ENCODE measurements at regions not wholly inside any gene's neighbourhood (a gene's known extent, or its start where the extent isn't known, plus 50 kb on each side); places are given as distances from the start of the nearest gene placed in this dataset.
A peak's percentile ranks its signal among the peaks of the same experiment; 100 is the strongest.

DNA sequence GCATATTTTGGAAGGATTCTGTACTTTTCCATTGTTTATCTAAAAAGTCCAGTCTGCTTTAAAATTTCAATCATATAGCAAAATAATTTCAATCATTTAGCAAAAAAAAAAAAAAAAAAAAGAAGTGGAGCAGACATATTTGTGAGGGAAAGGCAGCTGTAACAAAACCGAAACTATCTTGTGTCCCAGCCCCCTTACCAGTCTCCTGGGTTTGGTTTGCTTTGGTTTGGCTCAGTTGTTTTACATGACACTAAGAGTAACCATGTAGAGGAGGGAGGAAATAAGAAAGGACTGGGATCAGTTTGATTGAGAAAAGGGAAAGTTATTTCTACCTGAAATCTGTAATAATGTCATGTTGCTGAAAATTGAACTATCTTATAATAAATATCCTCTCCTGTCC, 158.8 kb upstream of the GADL1 start:
- TF ChIP-seq, protein P1, sequence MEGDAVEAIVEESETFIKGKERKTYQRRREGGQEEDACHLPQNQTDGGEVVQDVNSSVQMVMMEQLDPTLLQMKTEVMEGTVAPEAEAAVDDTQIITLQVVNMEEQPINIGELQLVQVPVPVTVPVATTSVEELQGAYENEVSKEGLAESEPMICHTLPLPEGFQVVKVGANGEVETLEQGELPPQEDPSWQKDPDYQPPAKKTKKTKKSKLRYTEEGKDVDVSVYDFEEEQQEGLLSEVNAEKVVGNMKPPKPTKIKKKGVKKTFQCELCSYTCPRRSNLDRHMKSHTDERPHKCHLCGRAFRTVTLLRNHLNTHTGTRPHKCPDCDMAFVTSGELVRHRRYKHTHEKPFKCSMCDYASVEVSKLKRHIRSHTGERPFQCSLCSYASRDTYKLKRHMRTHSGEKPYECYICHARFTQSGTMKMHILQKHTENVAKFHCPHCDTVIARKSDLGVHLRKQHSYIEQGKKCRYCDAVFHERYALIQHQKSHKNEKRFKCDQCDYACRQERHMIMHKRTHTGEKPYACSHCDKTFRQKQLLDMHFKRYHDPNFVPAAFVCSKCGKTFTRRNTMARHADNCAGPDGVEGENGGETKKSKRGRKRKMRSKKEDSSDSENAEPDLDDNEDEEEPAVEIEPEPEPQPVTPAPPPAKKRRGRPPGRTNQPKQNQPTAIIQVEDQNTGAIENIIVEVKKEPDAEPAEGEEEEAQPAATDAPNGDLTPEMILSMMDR (IDR thresholded peaks at IDR 0.05; ENCODE audit: insufficient read depth, low read depth, low read length), result no peak
- no peak for DNase-seq (ENCODE audit: low read depth)
- no peak overlapping the region for H3K4me3 ChIP-seq (ENCODE audit: low read depth, low read length)

DNA sequence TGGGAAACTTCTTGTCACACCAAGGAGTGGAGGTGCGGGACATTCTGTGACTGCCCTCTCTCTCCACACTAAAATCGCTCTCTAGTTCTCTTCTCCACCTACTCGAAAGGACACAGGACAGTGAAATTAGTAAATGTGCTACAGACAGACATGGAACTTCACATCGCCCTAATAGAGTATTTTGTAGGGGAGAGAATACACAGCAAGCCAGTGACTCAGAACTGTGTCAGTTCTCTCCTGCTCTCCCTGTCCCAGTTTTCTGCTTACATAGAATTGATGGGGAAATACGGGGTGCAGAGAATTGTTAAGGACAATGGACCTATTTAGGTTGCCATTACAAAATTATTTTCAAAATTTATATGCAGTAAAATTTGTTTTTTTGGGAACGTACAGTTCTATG, 159.6 kb upstream of the GADL1 start:
- TF ChIP-seq, protein P1 (IDR thresholded peaks at IDR 0.05; ENCODE audit: insufficient read depth, low read depth, low read length), result no peak
- no peak overlapping the region for H3K4me3 ChIP-seq (ENCODE audit: low read depth, low read length)
- no peak for DNase-seq (ENCODE audit: low read depth)

DNA sequence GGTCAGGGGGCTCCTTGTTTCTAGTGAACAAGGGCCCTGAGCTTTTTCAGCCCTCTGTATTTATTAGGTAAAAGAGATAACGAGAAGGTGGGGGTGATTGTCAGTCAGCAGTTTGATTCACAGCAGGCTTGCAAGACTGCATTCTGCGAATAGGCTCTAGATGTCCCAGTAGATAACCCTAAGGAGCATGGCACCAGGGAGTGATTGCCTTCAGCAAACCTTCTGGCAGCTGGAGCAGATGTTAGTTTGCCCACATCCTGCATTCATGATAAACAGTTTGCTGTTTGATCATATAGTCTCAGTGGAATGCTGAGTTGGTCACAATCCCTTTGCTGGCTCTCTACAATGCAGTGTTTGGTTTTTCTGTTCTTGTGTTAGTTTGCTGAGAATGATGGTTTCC, 161.3 kb upstream of the GADL1 start:
- TF ChIP-seq, protein P1 (IDR thresholded peaks at IDR 0.05; ENCODE audit: insufficient read depth, low read depth, low read length), result no peak
- H3K4me3 ChIP-seq (ENCODE audit: low read depth, low read length), result no peak overlapping the region
- DNase-seq (ENCODE audit: low read depth), result no peak

DNA sequence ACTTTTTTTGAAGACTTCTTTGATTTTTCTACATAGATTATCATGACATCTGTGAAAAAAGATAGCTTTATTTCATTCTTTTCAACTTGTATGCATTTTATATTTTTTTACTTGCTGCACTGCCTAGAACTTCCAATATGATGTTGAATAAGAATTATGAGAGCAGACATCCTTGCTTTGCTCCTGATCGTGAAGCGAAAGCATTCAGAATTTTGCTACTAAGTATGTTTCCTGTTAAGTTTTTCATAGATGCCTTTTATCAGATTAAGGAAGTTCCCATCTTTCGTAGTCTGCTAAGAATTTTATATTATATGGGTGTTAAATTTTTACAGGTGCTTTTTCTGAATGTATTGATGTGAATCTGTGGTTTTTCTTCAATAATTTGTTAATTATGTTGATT, 163.4 kb upstream of the GADL1 start:
- no peak overlapping the region for H3K4me3 ChIP-seq (ENCODE audit: low read depth, low read length)
- DNase-seq (ENCODE audit: low read depth), result no peak
- TF ChIP-seq, protein P1 (IDR thresholded peaks at IDR 0.05; ENCODE audit: insufficient read depth, low read depth, low read length), result no peak

DNA sequence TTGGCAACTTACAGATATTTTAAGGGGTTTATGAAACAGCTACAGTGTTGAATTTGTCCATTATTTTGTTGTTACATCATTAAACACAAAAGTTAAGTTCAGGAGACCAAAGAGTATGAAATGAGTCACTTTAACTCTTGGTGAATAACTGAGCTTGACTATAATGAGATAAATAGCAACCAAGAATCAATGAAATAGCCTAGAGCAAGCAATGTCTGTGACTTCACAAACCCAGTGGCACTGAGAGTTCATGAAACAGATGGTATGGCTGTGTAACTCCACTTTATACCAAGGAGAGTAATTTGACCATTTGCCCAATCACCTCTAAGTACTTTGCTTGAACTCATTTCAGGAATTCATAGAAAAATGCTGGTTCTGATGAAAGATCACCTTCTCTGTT, 169.6 kb upstream of the GADL1 start:
- no peak for DNase-seq (ENCODE audit: low read depth)
- H3K4me3 ChIP-seq (ENCODE audit: low read depth, low read length), result no peak overlapping the region
- TF ChIP-seq, protein P1 (IDR thresholded peaks at IDR 0.05; ENCODE audit: insufficient read depth, low read depth, low read length), result no peak

DNA sequence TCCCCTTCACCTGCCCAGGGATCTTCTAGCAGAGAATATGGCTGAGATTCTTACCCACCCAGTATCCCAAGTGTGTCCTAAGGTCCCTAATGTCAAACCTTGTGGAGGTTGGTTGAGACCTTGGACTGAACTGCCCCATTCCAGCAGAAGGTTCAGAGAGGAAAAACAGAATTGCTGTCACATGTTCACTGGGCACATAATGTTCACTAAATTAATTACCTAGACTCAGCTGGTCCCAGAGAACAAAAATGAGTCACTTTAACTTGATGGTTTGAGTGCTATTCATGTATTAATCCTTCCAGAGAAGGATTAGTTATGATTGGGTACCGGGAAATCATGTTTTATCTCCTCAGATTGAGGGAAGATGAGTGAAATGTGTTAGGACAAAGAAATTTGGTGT, 171.3 kb upstream of the GADL1 start:
- TF ChIP-seq, protein P1 (IDR thresholded peaks at IDR 0.05; ENCODE audit: insufficient read depth, low read depth, low read length), result no peak
- no peak for DNase-seq (ENCODE audit: low read depth)
- H3K4me3 ChIP-seq (ENCODE audit: low read depth, low read length), result no peak overlapping the region

DNA sequence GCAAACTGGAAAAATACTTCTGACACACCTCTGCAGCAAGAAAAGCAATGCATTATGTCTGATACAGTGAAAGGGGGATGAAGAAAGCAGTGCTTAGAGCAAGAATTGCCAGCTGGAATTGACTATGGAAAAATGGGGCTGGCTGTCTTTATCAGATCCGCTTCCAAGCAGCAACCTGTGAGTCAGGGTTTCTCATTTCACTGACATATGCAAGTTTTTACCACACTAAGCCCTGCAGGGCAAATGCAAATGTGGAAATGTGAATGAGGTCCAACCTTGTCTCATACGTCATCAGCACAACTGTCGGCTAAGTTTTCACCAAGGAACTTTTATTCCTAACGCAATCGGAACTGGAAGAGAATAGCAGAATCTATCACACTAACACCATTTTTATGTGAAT, 172.5 kb upstream of the GADL1 start:
- H3K4me3 ChIP-seq (ENCODE audit: low read depth, low read length), result no peak overlapping the region
- DNase-seq (ENCODE audit: low read depth), result peak; percentile 86
- TF ChIP-seq, protein P1 (IDR thresholded peaks at IDR 0.05; ENCODE audit: insufficient read depth, low read depth, low read length), result no peak
